ENCODE measurements at regions not wholly inside any gene's neighbourhood (a gene's known extent, or its start where the extent isn't known, plus 50 kb on each side); places are given as distances from the start of the nearest gene placed in this dataset.
"Not testable (repeated sequence)": the region's sequence is repeated elsewhere in the genome, so short reads cannot be mapped to it uniquely, and the experiment has no call there.

DNA sequence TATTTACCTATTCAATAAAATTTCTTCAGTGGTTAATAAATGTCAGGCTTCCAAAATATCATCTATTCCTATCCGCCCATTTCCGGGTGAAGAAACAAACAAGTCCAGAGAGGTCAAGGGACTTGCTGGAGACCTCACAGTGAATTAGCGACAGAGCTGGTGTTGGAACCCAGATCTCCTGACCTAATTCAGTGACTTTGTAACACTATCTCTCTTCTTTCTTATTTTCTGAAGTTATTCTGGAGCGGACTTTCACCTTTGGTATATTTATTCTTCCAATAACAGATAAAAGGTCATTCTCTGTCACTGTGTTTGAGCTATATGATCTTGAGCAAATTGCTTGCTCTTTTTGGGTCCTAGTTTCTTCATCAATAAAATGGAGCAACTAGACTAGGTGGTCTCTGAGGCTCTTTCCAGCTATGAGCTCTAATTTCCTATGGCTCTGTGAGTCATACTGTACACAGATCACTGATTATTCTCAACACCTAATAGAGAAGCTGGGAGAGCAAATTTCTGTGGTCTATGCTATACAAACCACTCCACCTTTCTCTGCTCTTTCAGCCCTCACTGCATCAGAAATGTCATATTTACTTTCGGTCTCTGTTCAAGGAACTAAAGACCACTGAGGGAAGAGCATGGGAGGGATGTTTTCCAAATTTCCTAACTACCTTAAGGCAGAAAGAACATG is 113.2 kb upstream of the IGSF1 start:
- DNase-seq (no peak), ATAC-seq (no peak)
- TF ChIP-seq, protein P1, sequence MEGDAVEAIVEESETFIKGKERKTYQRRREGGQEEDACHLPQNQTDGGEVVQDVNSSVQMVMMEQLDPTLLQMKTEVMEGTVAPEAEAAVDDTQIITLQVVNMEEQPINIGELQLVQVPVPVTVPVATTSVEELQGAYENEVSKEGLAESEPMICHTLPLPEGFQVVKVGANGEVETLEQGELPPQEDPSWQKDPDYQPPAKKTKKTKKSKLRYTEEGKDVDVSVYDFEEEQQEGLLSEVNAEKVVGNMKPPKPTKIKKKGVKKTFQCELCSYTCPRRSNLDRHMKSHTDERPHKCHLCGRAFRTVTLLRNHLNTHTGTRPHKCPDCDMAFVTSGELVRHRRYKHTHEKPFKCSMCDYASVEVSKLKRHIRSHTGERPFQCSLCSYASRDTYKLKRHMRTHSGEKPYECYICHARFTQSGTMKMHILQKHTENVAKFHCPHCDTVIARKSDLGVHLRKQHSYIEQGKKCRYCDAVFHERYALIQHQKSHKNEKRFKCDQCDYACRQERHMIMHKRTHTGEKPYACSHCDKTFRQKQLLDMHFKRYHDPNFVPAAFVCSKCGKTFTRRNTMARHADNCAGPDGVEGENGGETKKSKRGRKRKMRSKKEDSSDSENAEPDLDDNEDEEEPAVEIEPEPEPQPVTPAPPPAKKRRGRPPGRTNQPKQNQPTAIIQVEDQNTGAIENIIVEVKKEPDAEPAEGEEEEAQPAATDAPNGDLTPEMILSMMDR (IDR thresholded peaks at IDR 0.05 in 4 of 5, conservative IDR thresholded peaks at IDR 0.05 in 1 of 5) = no peak
- no peak for TF ChIP-seq POLR2A (IDR thresholded peaks at IDR 0.05)
- Histone ChIP-seq H3K9me3 (no peaks in the 10 kb centered on the region), H3K27ac (no peak overlapping the region), H3K4me3 (no peak overlapping the region), H3K36me3 (no peaks in the 10 kb centered on the region), H3K4me1 (no peaks in the 10 kb centered on the region), H3K27me3 (no peaks in the 10 kb centered on the region)
- in situ Hi-C loops (cut with MboI; ENCODE audit: low sequenced_read_pairs in 4 of 4) (no loop called here), intact Hi-C loops (cut with DNase I; ENCODE audit: low total_unique reads) (no loop called here)

DNA sequence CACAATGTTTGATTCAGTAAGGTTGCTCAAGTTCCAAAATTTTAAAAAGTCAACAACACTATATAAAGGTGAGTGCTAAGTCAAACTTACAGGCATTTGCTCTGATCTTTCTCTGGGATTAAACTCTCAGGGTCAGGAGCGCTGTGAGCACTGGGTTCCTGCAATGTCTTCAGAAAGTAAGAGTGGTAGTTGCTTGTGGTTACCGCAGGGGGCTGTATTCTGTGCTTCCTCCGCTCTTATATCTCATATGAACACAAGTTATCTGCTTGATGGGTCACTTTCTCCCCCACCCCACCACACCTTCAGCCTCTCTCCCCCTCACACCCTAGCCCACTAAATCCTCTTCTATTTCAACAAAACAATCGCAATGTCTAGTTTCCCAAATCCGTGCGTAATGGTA is 116.4 kb upstream of the IGSF1 start:
- H3K27me3 ChIP-seq = no peaks in the 10 kb centered on the region
- in situ Hi-C loops (cut with MboI; ENCODE audit: low sequenced_read_pairs in 4 of 4) = no loop called here
- TF ChIP-seq, protein P1 (IDR thresholded peaks at IDR 0.05 in 4 of 5, conservative IDR thresholded peaks at IDR 0.05 in 1 of 5) = no peak
- TF ChIP-seq POLR2A (IDR thresholded peaks at IDR 0.05) = no peak
- intact Hi-C loops (cut with DNase I; ENCODE audit: low total_unique reads) = no loop called here
- ATAC-seq = no peak
- DNase-seq = no peak
- H3K4me1 ChIP-seq = no peaks in the 10 kb centered on the region
- no peaks in the 10 kb centered on the region for H3K9me3 ChIP-seq
- no peaks in the 10 kb centered on the region for H3K36me3 ChIP-seq
- no peak overlapping the region for H3K4me3 ChIP-seq
- no peak overlapping the region for H3K27ac ChIP-seq

DNA sequence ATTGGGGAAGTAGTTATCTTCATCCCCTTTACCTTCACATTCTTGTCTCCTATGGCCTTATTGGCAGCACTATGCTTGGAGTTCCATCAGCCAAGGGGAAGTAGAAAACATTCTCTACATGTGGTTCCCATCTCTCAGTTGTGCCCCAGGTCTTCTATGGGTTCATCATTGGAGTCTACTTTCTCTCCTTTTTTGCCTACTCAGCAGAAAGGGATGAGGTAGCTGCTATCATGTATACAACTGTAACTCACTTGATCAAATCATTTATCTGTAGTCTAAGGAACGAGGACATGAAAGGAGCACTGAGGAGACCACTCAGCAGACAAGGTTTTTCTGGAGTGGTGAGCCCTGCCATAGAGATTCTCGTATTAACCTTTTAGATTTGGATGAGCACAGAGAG is 119.0 kb upstream of the OR13H1 start:
- H3K27ac ChIP-seq = no peak overlapping the region
- intact Hi-C loops (cut with DNase I; ENCODE audit: low total_unique reads) = no loop called here
- DNase-seq (no peak), ATAC-seq (no peak)
- H3K36me3 ChIP-seq = no peaks in the 10 kb centered on the region
- TF ChIP-seq, protein P1 (IDR thresholded peaks at IDR 0.05 in 4 of 5, conservative IDR thresholded peaks at IDR 0.05 in 1 of 5) = no peak
- no peak for TF ChIP-seq POLR2A (IDR thresholded peaks at IDR 0.05)
- no peak overlapping the region for H3K4me3 ChIP-seq
- H3K4me1 ChIP-seq = no peaks in the 10 kb centered on the region
- H3K27me3 ChIP-seq = no peaks in the 10 kb centered on the region
- no peaks in the 10 kb centered on the region for H3K9me3 ChIP-seq
- in situ Hi-C loops (cut with MboI; ENCODE audit: low sequenced_read_pairs in 4 of 4) = no loop called here

DNA sequence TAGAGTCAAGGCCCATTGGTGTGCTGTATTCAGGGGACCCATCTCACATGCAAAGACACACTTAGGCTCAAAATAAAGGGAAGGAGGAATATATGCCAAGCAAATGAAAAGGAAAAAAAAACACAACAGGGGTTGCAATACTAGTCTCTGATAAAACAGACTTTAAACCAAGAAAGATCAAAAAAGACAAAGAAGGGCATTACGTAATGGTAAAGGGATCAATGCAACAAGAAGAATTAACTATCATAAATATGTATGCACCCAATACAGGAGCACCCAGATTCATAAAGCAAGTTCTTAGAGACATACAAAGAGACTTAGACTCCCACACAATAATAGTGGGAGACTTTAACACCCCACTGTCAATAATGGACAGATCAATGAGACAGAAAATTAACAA is 113.4 kb upstream of the OR13H1 start:
- H3K36me3 ChIP-seq; H3K27me3 ChIP-seq; H3K4me3 ChIP-seq; H3K4me1 ChIP-seq; intact Hi-C loops (cut with DNase I; ENCODE audit: low total_unique reads); in situ Hi-C loops (cut with MboI; ENCODE audit: low sequenced_read_pairs in 4 of 4); DNase-seq; H3K9me3 ChIP-seq; ATAC-seq; H3K27ac ChIP-seq: not testable (repeated sequence)

DNA sequence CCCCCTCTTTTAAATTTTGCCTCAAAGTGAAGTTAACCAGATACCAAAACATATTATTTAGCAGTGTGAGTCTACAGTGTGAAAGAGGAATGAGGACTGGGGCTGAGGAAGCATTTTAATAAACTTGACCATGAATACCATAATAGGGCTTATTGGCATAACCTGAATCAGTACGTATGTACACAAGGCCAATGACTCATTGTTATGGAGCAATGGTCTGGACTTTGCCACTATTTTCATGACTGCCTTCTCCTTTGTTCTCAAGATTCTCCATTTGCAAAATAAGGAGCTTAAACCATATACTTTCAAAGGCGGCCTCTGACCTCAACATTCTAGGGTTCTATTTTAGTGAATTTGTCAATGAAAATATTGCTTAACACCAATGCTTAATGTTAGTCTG is 102.8 kb upstream of the OR13H1 start:
- ATAC-seq = no peak
- no peak overlapping the region for H3K27ac ChIP-seq
- no peaks in the 10 kb centered on the region for H3K4me1 ChIP-seq
- no peak overlapping the region for H3K4me3 ChIP-seq
- intact Hi-C loops (cut with DNase I; ENCODE audit: low total_unique reads) (no loop called here), in situ Hi-C loops (cut with MboI; ENCODE audit: low sequenced_read_pairs in 4 of 4) (no loop called here)
- H3K9me3 ChIP-seq = no peaks in the 10 kb centered on the region
- DNase-seq = no peak
- H3K36me3 ChIP-seq = no peaks in the 10 kb centered on the region
- H3K27me3 ChIP-seq = no peaks in the 10 kb centered on the region
- no peak for TF ChIP-seq POLR2A (IDR thresholded peaks at IDR 0.05)
- TF ChIP-seq, protein P1 (IDR thresholded peaks at IDR 0.05 in 4 of 5, conservative IDR thresholded peaks at IDR 0.05 in 1 of 5) = no peak
